ENCODE measurements at regions not wholly inside any gene's neighbourhood (a gene's known extent, or its start where the extent isn't known, plus 50 kb on each side); places are given as distances from the start of the nearest gene placed in this dataset.

- no peak overlapping the region for H3K27ac ChIP-seq
- no peak for TF ChIP-seq CTCF (IDR thresholded peaks at IDR 0.05)
- no peak overlapping the region for H3K4me3 ChIP-seq
- no peak for DNase-seq (ENCODE audit: low spot score)
Observed at GRCh38 chr5:164580155-164580554, 1074.7 kb downstream of the MAT2B start.

DNA sequence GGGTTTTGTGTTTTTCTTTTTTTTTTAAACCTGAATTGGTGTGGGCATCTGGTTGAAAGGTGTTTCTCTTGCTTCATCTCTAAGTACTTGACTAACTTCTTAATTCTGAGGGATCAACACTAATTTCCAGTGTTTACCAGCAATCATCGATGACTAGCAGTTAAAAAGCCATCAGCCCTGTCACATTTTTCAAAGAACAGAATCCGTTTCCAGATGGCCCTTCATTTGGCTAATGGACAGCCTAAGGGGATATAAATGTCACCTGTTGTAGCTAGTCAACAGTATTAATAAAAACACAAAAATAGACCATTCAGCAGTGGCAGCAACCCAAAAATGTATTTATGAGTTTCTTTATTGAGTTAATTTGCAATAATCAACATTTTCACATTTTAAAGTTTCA is 1076.5 kb downstream of the MAT2B start:
- Histone ChIP-seq H3K27ac (no peak overlapping the region), H3K4me3 (no peak overlapping the region)
- TF ChIP-seq CTCF (IDR thresholded peaks at IDR 0.05) = no peak
- DNase-seq (ENCODE audit: low spot score) = no peak

DNA sequence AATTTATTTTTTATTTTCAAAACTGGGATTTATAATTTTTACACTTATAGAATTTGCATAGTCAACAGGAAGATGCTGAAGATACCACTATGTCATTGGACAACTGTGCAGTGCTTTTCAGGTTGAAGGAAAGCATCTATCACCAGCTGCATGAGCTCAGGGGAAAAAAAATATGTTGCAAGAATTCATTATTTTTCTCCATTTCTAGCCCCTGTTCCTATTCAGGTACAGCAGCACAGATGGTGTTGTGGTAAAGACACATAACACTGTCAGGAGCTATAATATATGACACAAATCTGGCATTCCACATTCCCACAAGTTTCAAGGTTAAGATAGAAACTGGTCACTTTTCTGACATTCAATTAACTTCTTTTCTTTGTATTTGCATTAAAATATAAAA is 1088.6 kb downstream of the MAT2B start:
- no peak overlapping the region for H3K27ac ChIP-seq
- H3K4me3 ChIP-seq = no peak overlapping the region
- no peak for DNase-seq (ENCODE audit: low spot score)
- no peak for TF ChIP-seq CTCF (IDR thresholded peaks at IDR 0.05)

- Histone ChIP-seq H3K4me3 (no peak overlapping the region), H3K27ac (no peak overlapping the region)
- no peak for DNase-seq (ENCODE audit: low spot score)
- no peak for TF ChIP-seq CTCF (IDR thresholded peaks at IDR 0.05)
Observed at GRCh38 chr5:164597293-164597900, 1092.0 kb downstream of the MAT2B start.

DNA sequence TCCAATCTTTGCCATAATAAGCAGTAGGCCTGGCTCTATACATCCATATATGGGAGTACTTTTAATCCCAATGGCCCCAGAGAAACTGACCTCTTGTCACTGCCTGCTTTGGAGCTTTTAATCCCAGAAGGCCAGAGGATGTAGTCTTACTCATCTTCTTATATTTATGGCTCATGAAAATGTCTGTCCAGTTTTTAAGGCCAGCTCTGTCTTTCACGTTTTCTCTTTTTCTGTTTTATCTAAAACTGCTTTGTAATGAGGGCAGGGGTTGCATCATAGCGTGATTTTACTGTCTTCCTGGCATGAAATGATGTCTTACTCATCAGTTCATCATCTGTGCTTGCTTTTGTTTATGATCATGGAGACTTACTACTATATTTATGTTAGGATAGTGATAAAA is 1094.9 kb downstream of the MAT2B start:
- no peak overlapping the region for H3K4me3 ChIP-seq
- DNase-seq (ENCODE audit: low spot score) = no peak
- TF ChIP-seq CTCF (IDR thresholded peaks at IDR 0.05) = no peak

DNA sequence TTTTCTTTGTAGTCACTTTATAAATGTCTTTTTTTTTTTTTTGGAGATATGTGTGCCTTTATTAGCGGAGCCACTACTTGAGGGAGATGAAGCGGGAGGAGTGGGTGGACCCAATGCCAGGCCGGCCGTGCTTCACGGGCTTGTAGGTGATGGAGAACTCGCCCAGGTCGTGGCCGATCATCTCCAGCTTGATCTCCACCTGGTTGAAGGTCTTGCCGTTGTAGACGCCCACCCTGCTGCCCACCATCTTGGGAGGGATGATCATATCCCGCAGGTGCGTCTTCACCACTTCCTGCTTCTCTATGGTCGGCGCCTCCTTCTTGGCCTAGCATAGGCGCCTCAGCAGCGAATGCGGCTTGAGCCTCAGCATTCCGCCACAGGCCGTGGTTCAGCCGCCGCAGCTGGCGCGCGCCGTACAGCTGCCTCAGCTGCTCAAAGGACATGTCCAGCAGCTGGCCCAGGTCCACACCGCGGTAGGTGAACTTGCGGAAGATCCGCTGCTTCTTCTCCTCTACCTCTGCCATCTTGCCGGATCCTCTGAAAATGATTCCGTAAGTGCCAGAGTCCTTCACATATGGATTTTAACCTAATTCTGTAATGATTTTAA is 1095.6 kb downstream of the MAT2B start:
- H3K27ac ChIP-seq = no peak overlapping the region
- no peak for DNase-seq (ENCODE audit: low spot score)
- no peak overlapping the region for H3K4me3 ChIP-seq
- no peak for TF ChIP-seq CTCF (IDR thresholded peaks at IDR 0.05)

More for the DNA sequence above, 1094.9 kb downstream of the MAT2B start:
- no peak overlapping the region for H3K27ac ChIP-seq

DNA sequence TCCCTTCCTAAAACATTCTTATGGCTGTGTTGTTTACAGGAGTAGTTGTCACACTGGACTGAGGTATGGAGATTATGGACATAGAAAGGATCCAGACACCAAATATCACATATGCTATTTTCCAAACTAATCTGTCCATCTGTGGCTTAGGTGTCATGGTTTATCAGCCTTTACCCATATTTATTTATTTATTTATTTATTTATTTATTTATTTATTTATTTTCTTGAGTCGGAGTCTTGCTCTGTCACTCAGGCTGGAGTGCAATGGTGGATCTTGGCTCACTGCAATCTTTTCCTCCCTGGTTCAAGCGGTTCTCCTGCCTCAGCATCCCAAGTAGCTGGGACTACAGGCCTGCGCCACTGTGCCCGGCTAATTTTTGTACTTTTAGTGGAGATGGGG is 1103.1 kb downstream of the MAT2B start:
- H3K4me3 ChIP-seq = no peak overlapping the region
- H3K27ac ChIP-seq = no peak overlapping the region
- TF ChIP-seq CTCF (IDR thresholded peaks at IDR 0.05) = no peak
- DNase-seq (ENCODE audit: low spot score) = no peak
